ENCODE measurements at regions not wholly inside any gene's neighbourhood (a gene's known extent, or its start where the extent isn't known, plus 50 kb on each side); places are given as distances from the start of the nearest gene placed in this dataset.

DNA sequence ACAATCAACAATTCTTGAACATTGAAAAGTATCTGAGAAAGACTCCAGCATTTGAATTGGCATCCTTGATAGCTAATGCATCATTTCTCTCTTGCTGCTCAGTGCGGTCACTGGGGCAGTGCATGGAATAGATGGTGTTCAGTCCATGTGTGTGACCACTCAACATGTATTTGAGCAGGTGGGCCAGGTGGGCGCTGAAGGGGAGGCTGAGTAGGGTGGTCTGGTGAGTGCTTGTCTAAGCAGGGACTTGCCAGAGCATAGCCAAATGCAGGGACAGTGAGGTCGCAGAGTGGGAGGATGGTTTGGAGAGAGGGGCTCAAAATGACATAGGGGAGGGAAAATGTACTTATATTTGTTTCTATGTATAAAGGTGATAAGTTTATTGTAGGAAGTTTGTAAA, 409.0 kb downstream of the TMEM121 start (continued):
- TF ChIP-seq CHD7 (IDR thresholded peaks at IDR 0.05; ENCODE audit: insufficient replicate concordance, low read length): no peak
- TF ChIP-seq TAF1 (IDR thresholded peaks at IDR 0.05; ENCODE audit: low read depth, low read length): no peak
- no peak for TF ChIP-seq YY1 (IDR thresholded peaks at IDR 0.05; ENCODE audit: low read depth, low read length)
- TF ChIP-seq SIRT6 (IDR thresholded peaks at IDR 0.05; ENCODE audit: low read length): no peak
- no peak for TF ChIP-seq KDM1A (IDR thresholded peaks at IDR 0.05; ENCODE audit: borderline replicate concordance, low read length)
- no peak for TF ChIP-seq GABPA (IDR thresholded peaks at IDR 0.05; ENCODE audit: borderline replicate concordance, insufficient read depth, low read length)
- TF ChIP-seq PHF8 (conservative IDR thresholded peaks at IDR 0.05; ENCODE audit: low read depth, low read length): no peak
- no peak for TF ChIP-seq SRF (IDR thresholded peaks at IDR 0.05; ENCODE audit: low read depth, low read length)
- no peak for TF ChIP-seq FOSL1 (IDR thresholded peaks at IDR 0.05; ENCODE audit: insufficient read depth, low read depth, low read length)
- no peak for TF ChIP-seq HDAC6 (IDR thresholded peaks at IDR 0.05; ENCODE audit: low read depth, low read length)
- TF ChIP-seq EZH2 (IDR thresholded peaks at IDR 0.05; ENCODE audit: low read depth, low read length, severe bottlenecking): no peak

All from H1 (cell line).